SU-DHL-6 (cell line): ENCODE measurements at regions not wholly inside any gene's neighbourhood (a gene's known extent, or its start where the extent isn't known, plus 50 kb on each side); places are given as distances from the start of the nearest gene placed in this dataset.

Experiments used
- H2AFZ ChIP-seq: fragments of 200-600 bp; sonication (generic); 2 replicates; pipeline ENCODE4 v1.6.1; 2014; ENCODE audit warnings: low read depth, mild to moderate bottlenecking, moderate library complexity, mixed read lengths, antibody characterized with exemption, low read length; ENCODE audit not compliant: severe bottlenecking
- H3F3A ChIP-seq: fragments of 200-600 bp; shearing (Covaris generic); 2 replicates; pipeline ENCODE4 v1.6.0; 2016; ENCODE audit warnings: antibody characterized with exemption, mild to moderate bottlenecking; ENCODE audit not compliant: insufficient read depth
- H3K27ac ChIP-seq: fragments of 200-600 bp; sonication (generic); 2 replicates; pipeline ENCODE4 v1.5.1; 2016; ENCODE audit warnings: low read depth, mild to moderate bottlenecking, low read length, moderate library complexity, mixed read lengths
- H3K27me3 ChIP-seq: fragments of 200-600 bp; sonication (generic), shearing (Covaris generic); 2 replicates; pipeline ENCODE4 v1.6.0; 2014; ENCODE audit warnings: mild to moderate bottlenecking, low read length
- H3K36me3 ChIP-seq: fragments of 200-600 bp; sonication (generic); 2 replicates; pipeline ENCODE4 v1.6.1; 2014; ENCODE audit warnings: mild to moderate bottlenecking, low read length, mixed read lengths
- H3K4me2 ChIP-seq: fragments of 300-600, 200-600 bp; shearing (Covaris generic), sonication (generic); 2 replicates; pipeline ENCODE4 v1.6.0; 2014; ENCODE audit warnings: low read length, low read depth, mild to moderate bottlenecking; ENCODE audit not compliant: poor library complexity, severe bottlenecking
- H3K4me3 ChIP-seq: fragments of 200-600 bp; sonication (generic); 2 replicates; pipeline ENCODE4 v1.5.1; 2014; ENCODE audit warnings: antibody characterized with exemption, low read length, mild to moderate bottlenecking, mixed read lengths; ENCODE audit not compliant: insufficient read depth, poor library complexity, severe bottlenecking
- H3K79me2 ChIP-seq: fragments of 200-600 bp; sonication (generic); 2 replicates; pipeline ENCODE4 v1.6.1; 2014; ENCODE audit warnings: mild to moderate bottlenecking, low read length, moderate library complexity; ENCODE audit not compliant: insufficient read depth
- H3K9ac ChIP-seq: fragments of 200-600 bp; sonication (generic); 2 replicates; pipeline ENCODE4 v1.7.0; 2014; ENCODE audit warnings: mild to moderate bottlenecking, low read length
- H3K9me2 ChIP-seq: fragments of 200-600 bp; sonication (generic); replicated peaks from 2 replicates; pipeline ENCODE4 v1.6.1; 2014; ENCODE audit warnings: low read length; ENCODE audit not compliant: insufficient read depth
- H3K9me3 ChIP-seq: fragments of 200-600 bp; sonication (generic); 2 replicates; pipeline ENCODE4 v1.6.1; 2014; ENCODE audit warnings: low read length, mixed read lengths; ENCODE audit not compliant: insufficient read depth
- H4K20me1 ChIP-seq: fragments of 200-600 bp; sonication (generic); 2 replicates; pipeline ENCODE4 v1.6.1; 2014; ENCODE audit warnings: low read depth, mild to moderate bottlenecking, antibody characterized with exemption, low read length, moderate library complexity, mixed read lengths
- EZH2phosphoT487 ChIP-seq: fragments of 200-600 bp; sonication (generic), shearing (Covaris generic); conservative IDR thresholded peaks from 2 replicates; pipeline ENCODE4 v1.6.1; 2018; ENCODE audit warnings: mild to moderate bottlenecking, antibody characterized with exemption, low read length, moderate library complexity, mixed read lengths
- TF ChIP-seq, protein P1 (sequence below): fragments of 200-600 bp; sonication (generic); IDR thresholded peaks from one replicate; pipeline ENCODE4 v1.5.1; 2017; ENCODE audit warnings: antibody characterized with exemption, mild to moderate bottlenecking, low read length, moderate library complexity; ENCODE audit not compliant: insufficient read depth, poor library complexity, severe bottlenecking

DNA sequence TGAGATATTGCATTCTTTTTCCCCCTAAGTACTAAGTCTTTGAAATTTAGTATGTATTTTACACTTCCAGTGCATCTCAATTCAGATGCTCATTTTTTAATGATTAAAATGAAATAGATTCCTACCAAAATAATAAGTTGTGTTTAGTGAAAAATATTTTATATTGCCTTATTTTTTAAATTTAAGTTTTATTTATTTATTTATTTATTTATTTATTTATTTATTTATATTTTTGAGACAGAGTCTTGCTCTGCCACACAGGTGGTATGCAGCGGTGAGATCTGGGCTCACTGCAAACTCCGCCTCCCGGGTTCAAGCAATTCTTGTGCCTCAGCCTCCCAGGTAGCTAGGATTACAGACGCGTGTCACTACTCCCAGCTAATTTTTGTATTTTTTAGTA, 95.5 kb downstream of the RPS24 start:
- TF ChIP-seq, protein P1, sequence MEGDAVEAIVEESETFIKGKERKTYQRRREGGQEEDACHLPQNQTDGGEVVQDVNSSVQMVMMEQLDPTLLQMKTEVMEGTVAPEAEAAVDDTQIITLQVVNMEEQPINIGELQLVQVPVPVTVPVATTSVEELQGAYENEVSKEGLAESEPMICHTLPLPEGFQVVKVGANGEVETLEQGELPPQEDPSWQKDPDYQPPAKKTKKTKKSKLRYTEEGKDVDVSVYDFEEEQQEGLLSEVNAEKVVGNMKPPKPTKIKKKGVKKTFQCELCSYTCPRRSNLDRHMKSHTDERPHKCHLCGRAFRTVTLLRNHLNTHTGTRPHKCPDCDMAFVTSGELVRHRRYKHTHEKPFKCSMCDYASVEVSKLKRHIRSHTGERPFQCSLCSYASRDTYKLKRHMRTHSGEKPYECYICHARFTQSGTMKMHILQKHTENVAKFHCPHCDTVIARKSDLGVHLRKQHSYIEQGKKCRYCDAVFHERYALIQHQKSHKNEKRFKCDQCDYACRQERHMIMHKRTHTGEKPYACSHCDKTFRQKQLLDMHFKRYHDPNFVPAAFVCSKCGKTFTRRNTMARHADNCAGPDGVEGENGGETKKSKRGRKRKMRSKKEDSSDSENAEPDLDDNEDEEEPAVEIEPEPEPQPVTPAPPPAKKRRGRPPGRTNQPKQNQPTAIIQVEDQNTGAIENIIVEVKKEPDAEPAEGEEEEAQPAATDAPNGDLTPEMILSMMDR = no peak
- no peak for TF ChIP-seq EZH2phosphoT487
- no peaks in the 10 kb centered on the region for H3K9me3 ChIP-seq
- no peaks in the 10 kb centered on the region for H3K36me3 ChIP-seq
- H3K9me2 ChIP-seq = no peaks in the 10 kb centered on the region
- H3K27ac ChIP-seq = no peak overlapping the region
- H3K27me3 ChIP-seq = no peaks in the 10 kb centered on the region
- H4K20me1 ChIP-seq = no peaks in the 10 kb centered on the region
- H3F3A ChIP-seq = no peaks in the 10 kb centered on the region
- no peak overlapping the region for H3K9ac ChIP-seq
- no peaks in the 10 kb centered on the region for H3K79me2 ChIP-seq
- H3K4me3 ChIP-seq = no peak overlapping the region
- H2AFZ ChIP-seq = no peak overlapping the region
- H3K4me2 ChIP-seq = no peak overlapping the region

DNA sequence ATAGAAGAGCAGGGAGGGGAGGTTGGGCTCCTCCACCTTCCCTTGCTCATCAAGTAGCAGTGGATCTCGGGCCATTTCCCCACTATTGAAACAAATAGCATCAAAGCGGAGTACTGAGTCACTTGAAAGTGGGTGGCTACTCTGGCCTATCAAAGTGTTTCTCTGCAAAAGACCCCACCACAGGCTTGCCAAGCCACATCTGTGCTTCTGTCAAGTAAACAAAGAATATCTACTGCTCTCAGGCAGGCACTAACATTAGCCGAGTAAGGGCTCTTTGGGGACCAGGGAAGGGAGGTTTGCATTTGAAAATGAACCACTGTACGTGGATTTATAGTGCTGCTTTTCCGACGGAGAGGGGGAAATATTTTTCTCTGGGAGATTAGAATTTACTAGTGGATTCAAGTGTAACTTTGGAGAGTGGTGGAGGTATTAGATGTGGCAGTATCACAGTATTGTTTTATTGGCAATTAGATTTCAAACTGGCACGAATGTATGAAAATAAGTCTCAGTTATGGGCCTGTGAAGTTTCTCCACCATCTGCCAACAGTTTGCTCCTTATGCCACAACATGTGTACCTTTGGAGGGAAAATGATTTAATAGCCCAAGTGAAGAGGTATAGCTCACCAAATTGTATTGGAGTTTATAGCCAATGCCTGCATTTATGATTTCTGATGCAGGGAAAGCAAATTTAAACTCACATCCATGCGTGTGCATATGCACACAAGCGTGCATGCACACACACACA, 97.5 kb downstream of the RPS24 start:
- no peaks in the 10 kb centered on the region for H3K9me2 ChIP-seq
- H3K79me2 ChIP-seq = no peaks in the 10 kb centered on the region
- no peak overlapping the region for H3K4me2 ChIP-seq
- no peak overlapping the region for H3K4me3 ChIP-seq
- H2AFZ ChIP-seq = no peak overlapping the region
- no peak overlapping the region for H3K27ac ChIP-seq
- no peaks in the 10 kb centered on the region for H3F3A ChIP-seq
- H3K9me3 ChIP-seq = no peaks in the 10 kb centered on the region
- H3K27me3 ChIP-seq = no peaks in the 10 kb centered on the region
- H3K9ac ChIP-seq = no peak overlapping the region
- no peaks in the 10 kb centered on the region for H3K36me3 ChIP-seq
- TF ChIP-seq EZH2phosphoT487 = no peak
- no peaks in the 10 kb centered on the region for H4K20me1 ChIP-seq

DNA sequence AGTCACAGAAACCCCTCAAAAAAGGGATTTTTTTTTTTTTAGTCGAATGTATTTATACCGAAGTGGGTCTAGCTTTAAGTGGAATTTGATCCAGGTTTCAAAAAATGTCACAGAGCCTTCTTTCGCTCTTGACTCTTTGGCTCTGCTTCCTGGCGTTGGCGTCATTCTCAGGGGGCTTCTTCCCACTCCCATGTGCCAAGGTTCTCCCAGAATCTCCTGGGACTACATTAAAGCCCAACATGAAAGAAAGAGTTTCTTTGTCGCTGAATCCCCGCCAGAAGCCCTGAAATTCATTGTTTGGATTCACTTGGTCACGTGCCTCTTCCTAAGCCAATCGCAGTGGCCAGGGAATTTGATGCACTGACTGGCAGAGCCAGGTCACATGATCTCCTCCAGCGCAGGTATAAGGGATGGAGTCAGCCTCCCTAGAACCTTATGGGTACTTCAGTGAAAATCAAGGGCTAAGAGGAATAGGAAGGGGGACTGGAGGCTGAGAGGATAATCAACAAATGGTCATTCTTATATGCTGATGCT, 101.2 kb downstream of the RPS24 start:
- no peaks in the 10 kb centered on the region for H3K27me3 ChIP-seq
- H3K4me3 ChIP-seq = no peak overlapping the region
- H2AFZ ChIP-seq = no peak overlapping the region
- H3K79me2 ChIP-seq = no peaks in the 10 kb centered on the region
- H3K9me3 ChIP-seq = no peaks in the 10 kb centered on the region
- no peak overlapping the region for H3K9ac ChIP-seq
- H3F3A ChIP-seq = no peaks in the 10 kb centered on the region
- TF ChIP-seq EZH2phosphoT487 = no peak
- TF ChIP-seq, protein P1 = no peak
- H3K36me3 ChIP-seq = no peaks in the 10 kb centered on the region
- H3K27ac ChIP-seq = no peak overlapping the region
- no peaks in the 10 kb centered on the region for H4K20me1 ChIP-seq
- H3K9me2 ChIP-seq = no peaks in the 10 kb centered on the region
- H3K4me2 ChIP-seq = no peak overlapping the region

DNA sequence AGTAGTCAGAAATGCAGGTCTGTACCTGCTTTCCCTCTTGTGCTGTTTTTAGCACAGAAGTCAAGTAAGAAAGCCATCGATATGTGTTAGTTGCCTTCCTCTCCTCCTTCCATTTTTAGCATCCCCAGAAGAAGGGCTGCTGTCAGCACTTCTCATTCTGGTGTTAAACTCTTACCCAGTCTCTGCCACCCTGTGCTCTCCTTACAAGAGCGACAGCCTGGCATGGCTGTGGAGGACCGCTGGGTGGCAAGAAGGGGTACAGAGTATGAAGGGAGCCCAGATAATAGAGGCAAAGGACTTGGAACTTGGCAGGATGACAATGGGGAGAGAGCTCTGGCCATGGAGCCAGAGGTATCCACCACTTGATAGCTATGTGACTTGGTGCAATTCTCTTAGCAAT, 103.5 kb downstream of the RPS24 start:
- no peaks in the 10 kb centered on the region for H3K36me3 ChIP-seq
- H3K9me2 ChIP-seq = no peaks in the 10 kb centered on the region
- H3K4me2 ChIP-seq = no peak overlapping the region
- no peak overlapping the region for H3K9ac ChIP-seq
- H3K27me3 ChIP-seq = no peaks in the 10 kb centered on the region
- no peak overlapping the region for H3K27ac ChIP-seq
- H4K20me1 ChIP-seq = no peaks in the 10 kb centered on the region
- H3K79me2 ChIP-seq = no peaks in the 10 kb centered on the region
- H3K9me3 ChIP-seq = no peaks in the 10 kb centered on the region
- TF ChIP-seq EZH2phosphoT487 = no peak
- TF ChIP-seq, protein P1 = no peak
- no peaks in the 10 kb centered on the region for H3F3A ChIP-seq
- H2AFZ ChIP-seq = no peak overlapping the region
- H3K4me3 ChIP-seq = no peak overlapping the region
